ENCODE measurements at regions not wholly inside any gene's neighbourhood (a gene's known extent, or its start where the extent isn't known, plus 50 kb on each side); places are given as distances from the start of the nearest gene placed in this dataset.
"Not testable (repeated sequence)": the region's sequence is repeated elsewhere in the genome, so short reads cannot be mapped to it uniquely, and the experiment has no call there.

GRCh38 chr3:188021041-188021440, 132.9 kb upstream of the LPP start:
- Histone ChIP-seq H3K4me1 (ENCODE audit: control insufficient read depth in 2 of 3, insufficient read depth in 2 of 3, low read depth in 1 of 3, low read length in 3 of 3) (peaks cover 2 to 6% (median 2%) of the 10 kb centered on the region in 3 donors), H3K27ac (ENCODE audit: low read depth in 2 of 2, low read length in 2 of 2) (no peak overlapping the region), H3K9me3 (ENCODE audit: control insufficient read depth in 2 of 3, insufficient read depth in 1 of 3, low read length in 3 of 3) (no peaks in the 10 kb centered on the region), H3K9ac (ENCODE audit: low read length in 3 of 3) (no peak overlapping the region), H3K4me3 (ENCODE audit: low read length in 3 of 3) (no peak overlapping the region), H3K27me3 (ENCODE audit: control insufficient read depth, insufficient read depth, low read length) (no peaks in the 10 kb centered on the region), H3K36me3 (ENCODE audit: control insufficient read depth in 2 of 3, insufficient read depth in 3 of 3, low read length in 3 of 3) (no peaks in the 10 kb centered on the region)
- no peak for FAIRE-seq
- DNase-seq: no peak
- TF ChIP-seq, protein P1, sequence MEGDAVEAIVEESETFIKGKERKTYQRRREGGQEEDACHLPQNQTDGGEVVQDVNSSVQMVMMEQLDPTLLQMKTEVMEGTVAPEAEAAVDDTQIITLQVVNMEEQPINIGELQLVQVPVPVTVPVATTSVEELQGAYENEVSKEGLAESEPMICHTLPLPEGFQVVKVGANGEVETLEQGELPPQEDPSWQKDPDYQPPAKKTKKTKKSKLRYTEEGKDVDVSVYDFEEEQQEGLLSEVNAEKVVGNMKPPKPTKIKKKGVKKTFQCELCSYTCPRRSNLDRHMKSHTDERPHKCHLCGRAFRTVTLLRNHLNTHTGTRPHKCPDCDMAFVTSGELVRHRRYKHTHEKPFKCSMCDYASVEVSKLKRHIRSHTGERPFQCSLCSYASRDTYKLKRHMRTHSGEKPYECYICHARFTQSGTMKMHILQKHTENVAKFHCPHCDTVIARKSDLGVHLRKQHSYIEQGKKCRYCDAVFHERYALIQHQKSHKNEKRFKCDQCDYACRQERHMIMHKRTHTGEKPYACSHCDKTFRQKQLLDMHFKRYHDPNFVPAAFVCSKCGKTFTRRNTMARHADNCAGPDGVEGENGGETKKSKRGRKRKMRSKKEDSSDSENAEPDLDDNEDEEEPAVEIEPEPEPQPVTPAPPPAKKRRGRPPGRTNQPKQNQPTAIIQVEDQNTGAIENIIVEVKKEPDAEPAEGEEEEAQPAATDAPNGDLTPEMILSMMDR (IDR thresholded peaks at IDR 0.05; ENCODE audit: borderline replicate concordance, extremely low read depth, insufficient read depth): no peak
- intact Hi-C loops (cut with DNase I): no loop called here

- Histone ChIP-seq H3K36me3 (ENCODE audit: control insufficient read depth in 2 of 3, insufficient read depth in 3 of 3, low read length in 3 of 3) (no peaks in the 10 kb centered on the region), H3K27me3 (ENCODE audit: control insufficient read depth, insufficient read depth, low read length) (no peaks in the 10 kb centered on the region), H3K9me3 (ENCODE audit: control insufficient read depth in 2 of 3, insufficient read depth in 1 of 3, low read length in 3 of 3) (no peaks in the 10 kb centered on the region), H3K4me1 (ENCODE audit: control insufficient read depth in 2 of 3, insufficient read depth in 2 of 3, low read depth in 1 of 3, low read length in 3 of 3) (peaks cover 3 to 10% (median 3%) of the 10 kb centered on the region in 3 donors), H3K27ac (ENCODE audit: low read depth in 2 of 2, low read length in 2 of 2) (no peak overlapping the region), H3K4me3 (ENCODE audit: low read length in 3 of 3) (no peak overlapping the region), H3K9ac (ENCODE audit: low read length in 3 of 3) (no peak overlapping the region)
- FAIRE-seq (no peak), DNase-seq (no peak)
- TF ChIP-seq, protein P1 (IDR thresholded peaks at IDR 0.05; ENCODE audit: borderline replicate concordance, extremely low read depth, insufficient read depth): no peak
- intact Hi-C loops (cut with DNase I): no loop called here
Measured at GRCh38 chr3:188021502-188022040, 132.4 kb upstream of the LPP start.

- H3K9me3 ChIP-seq (ENCODE audit: control insufficient read depth in 2 of 3, insufficient read depth in 1 of 3, low read length in 3 of 3); H3K27me3 ChIP-seq (ENCODE audit: control insufficient read depth, insufficient read depth, low read length); H3K9ac ChIP-seq (ENCODE audit: low read length in 3 of 3); H3K27ac ChIP-seq (ENCODE audit: low read depth in 2 of 2, low read length in 2 of 2); FAIRE-seq; H3K4me3 ChIP-seq (ENCODE audit: low read length in 3 of 3); intact Hi-C loops (cut with DNase I); H3K36me3 ChIP-seq (ENCODE audit: control insufficient read depth in 2 of 3, insufficient read depth in 3 of 3, low read length in 3 of 3); DNase-seq: not testable (repeated sequence)
- peaks cover 3 to 15% (median 5%) of the 10 kb centered on the region in 3 donors for H3K4me1 ChIP-seq (ENCODE audit: control insufficient read depth in 2 of 3, insufficient read depth in 2 of 3, low read depth in 1 of 3, low read length in 3 of 3)
Measured at GRCh38 chr3:188022902-188023301, 131.1 kb upstream of the LPP start.

GRCh38 chr3:188025555-188025954, 128.4 kb upstream of the LPP start:
- Histone ChIP-seq H3K27ac (ENCODE audit: low read depth in 2 of 2, low read length in 2 of 2) (no peak overlapping the region), H3K9me3 (ENCODE audit: control insufficient read depth in 2 of 3, insufficient read depth in 1 of 3, low read length in 3 of 3) (no peaks in the 10 kb centered on the region), H3K4me3 (ENCODE audit: low read length in 3 of 3) (no peak overlapping the region), H3K4me1 (ENCODE audit: control insufficient read depth in 2 of 3, insufficient read depth in 2 of 3, low read depth in 1 of 3, low read length in 3 of 3) (peaks cover 3 to 15% (median 5%) of the 10 kb centered on the region in 3 donors), H3K27me3 (ENCODE audit: control insufficient read depth, insufficient read depth, low read length) (no peaks in the 10 kb centered on the region), H3K9ac (ENCODE audit: low read length in 3 of 3) (no peak overlapping the region), H3K36me3 (ENCODE audit: control insufficient read depth in 2 of 3, insufficient read depth in 3 of 3, low read length in 3 of 3) (no peaks in the 10 kb centered on the region)
- DNase-seq: no peak
- no peak for FAIRE-seq
- intact Hi-C loops (cut with DNase I): no loop called here
- TF ChIP-seq, protein P1 (IDR thresholded peaks at IDR 0.05; ENCODE audit: borderline replicate concordance, extremely low read depth, insufficient read depth): no peak

Measured in kidney (tissue), 13 donors.